ENCODE measurements at regions not wholly inside any gene's neighbourhood (a gene's known extent, or its start where the extent isn't known, plus 50 kb on each side); places are given as distances from the start of the nearest gene placed in this dataset.

DNA sequence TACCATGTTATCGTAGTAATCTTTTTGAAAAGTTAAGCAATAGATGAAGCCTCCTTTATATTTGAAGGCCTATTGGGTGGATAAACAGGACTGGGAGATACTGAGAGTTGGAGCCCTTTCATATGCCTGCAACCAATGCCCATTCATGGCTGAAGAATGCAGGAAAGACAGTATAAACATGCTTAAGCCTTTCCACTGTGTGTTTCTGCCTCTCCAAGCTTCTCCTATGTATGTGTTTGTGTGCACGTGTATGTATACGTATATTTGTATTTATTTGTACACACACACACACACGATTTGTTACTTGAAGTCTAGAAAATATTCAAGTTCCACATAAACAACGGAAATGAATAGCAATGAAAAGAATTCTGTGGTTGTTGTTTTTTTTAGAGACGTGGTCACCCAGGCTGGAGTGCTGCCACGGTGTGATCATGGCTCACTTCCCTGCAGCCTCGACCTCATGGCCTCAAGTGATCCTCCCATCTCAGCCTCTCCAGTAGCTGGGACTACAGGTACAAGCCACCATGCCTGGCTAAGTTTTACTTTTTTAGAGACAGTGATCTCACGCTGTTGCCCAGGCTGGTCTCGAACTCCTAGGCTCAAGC, 1453.5 kb downstream of the AACS start:
- Histone ChIP-seq H3K9me3 (peaks cover 0 to 7% (median 3%) of the 10 kb centered on the region in 8 donors), H3K4me3 (no peak overlapping the region), H3K27me3 (replicated peaks in 1 of 7) (no peaks in the 10 kb centered on the region), H3K36me3 (no peaks in the 10 kb centered on the region), H3K27ac (no peak overlapping the region), H3K4me1 (no peaks in the 10 kb centered on the region)
- no peak for DNase-seq
- TF ChIP-seq POLR2A (IDR thresholded peaks at IDR 0.05), result no peak
- no peak for TF ChIP-seq CTCF (IDR thresholded peaks at IDR 0.05 in 8 of 11, conservative IDR thresholded peaks at IDR 0.05 in 3 of 11)
- no peak for TF ChIP-seq POLR2AphosphoS5 (IDR thresholded peaks at IDR 0.05)
- WGBS, 5 donors, result 77 to 87% (median 81%) methylated on average over 10 of the region's 10 CpGs
- intact Hi-C loops (cut with DNase I; ENCODE audit: low total_unique reads), result no loop called here

GRCh38 chr12:126519833-126520232, 1454.6 kb downstream of the AACS start:
- no peaks in the 10 kb centered on the region for H3K36me3 ChIP-seq
- H3K27ac ChIP-seq, result no peak overlapping the region
- no peak overlapping the region for H3K4me3 ChIP-seq
- 58 to 78% (median 74%) methylated on average over 3 of the region's 3 CpGs for WGBS, 5 donors
- no peak for DNase-seq
- H3K4me1 ChIP-seq, result no peaks in the 10 kb centered on the region
- intact Hi-C loops (cut with DNase I; ENCODE audit: low total_unique reads), result no loop called here
- TF ChIP-seq POLR2AphosphoS5 (IDR thresholded peaks at IDR 0.05) (no peak), CTCF (IDR thresholded peaks at IDR 0.05 in 8 of 11, conservative IDR thresholded peaks at IDR 0.05 in 3 of 11) (no peak), POLR2A (IDR thresholded peaks at IDR 0.05) (no peak)
- H3K9me3 ChIP-seq, result peaks cover 0 to 7% (median 3%) of the 10 kb centered on the region in 8 donors
- H3K27me3 ChIP-seq (replicated peaks in 1 of 7), result no peaks in the 10 kb centered on the region

- Histone ChIP-seq H3K9me3 (no peaks in the 10 kb centered on the region), H3K4me1 (no peaks in the 10 kb centered on the region), H3K27me3 (replicated peaks in 1 of 7) (no peaks in the 10 kb centered on the region), H3K27ac (no peak overlapping the region), H3K36me3 (no peaks in the 10 kb centered on the region), H3K4me3 (no peak overlapping the region)
- intact Hi-C loops (cut with DNase I; ENCODE audit: low total_unique reads), result no loop called here
- 73 to 82% (median 76%) methylated on average over 7 of the region's 7 CpGs for WGBS, 5 donors
- TF ChIP-seq POLR2AphosphoS5 (IDR thresholded peaks at IDR 0.05), result no peak
- no peak for TF ChIP-seq CTCF (IDR thresholded peaks at IDR 0.05 in 8 of 11, conservative IDR thresholded peaks at IDR 0.05 in 3 of 11)
- no peak for TF ChIP-seq POLR2A (IDR thresholded peaks at IDR 0.05)
- DNase-seq, result no peak
Observed at GRCh38 chr12:126523891-126524290, 1458.7 kb downstream of the AACS start.

GRCh38 chr12:126534495-126534894, 1469.3 kb downstream of the AACS start:
- no peak for TF ChIP-seq POLR2AphosphoS5 (IDR thresholded peaks at IDR 0.05)
- TF ChIP-seq CTCF (IDR thresholded peaks at IDR 0.05 in 8 of 11, conservative IDR thresholded peaks at IDR 0.05 in 3 of 11), result no peak
- TF ChIP-seq POLR2A (IDR thresholded peaks at IDR 0.05), result no peak
- Histone ChIP-seq H3K27me3 (replicated peaks in 1 of 7) (no peaks in the 10 kb centered on the region), H3K9me3 (no peaks in the 10 kb centered on the region), H3K36me3 (no peaks in the 10 kb centered on the region), H3K27ac (no peak overlapping the region), H3K4me3 (no peak overlapping the region), H3K4me1 (no peaks in the 10 kb centered on the region)
- DNase-seq, result no peak
- 65 to 86% (median 75%) methylated on average over 2 of the region's 2 CpGs for WGBS, 5 donors
- intact Hi-C loops (cut with DNase I; ENCODE audit: low total_unique reads), result no loop called here
